Neural progenitor cell (in vitro differentiated cells): ENCODE measurements at regions not wholly inside any gene's neighbourhood (a gene's known extent, or its start where the extent isn't known, plus 50 kb on each side); places are given as distances from the start of the nearest gene placed in this dataset.

Experiments
- DNase-seq: peaks from one replicate; pipeline ENCODE4 v3.0.0-alpha.2; 2016; ENCODE audit warnings: low spot score
- H2AFZ ChIP-seq: fragments of 200-600 bp; sonication (generic); replicated peaks from 2 replicates; pipeline ENCODE4 v1.6.1; 2016; ENCODE audit warnings: antibody characterized with exemption
- H3F3A ChIP-seq: fragments of 200-600 bp; sonication (generic); 2 replicates; pipeline ENCODE4 v1.6.1; 2016; ENCODE audit warnings: antibody characterized with exemption, low read depth
- H3K27ac ChIP-seq: fragments of 200-600 bp; sonication (generic); 2 replicates; pipeline ENCODE4 v1.5.1; 2016; ENCODE audit warnings: mild to moderate bottlenecking
- H3K27me3 ChIP-seq: fragments of 200-600 bp; sonication (generic); 2 replicates; pipeline ENCODE4 v1.6.1; 2016; ENCODE audit warnings: mild to moderate bottlenecking, moderate library complexity
- H3K36me3 ChIP-seq: fragments of 200-600 bp; sonication (generic); 2 replicates; pipeline ENCODE4 v1.5.1; 2016
- H3K4me1 ChIP-seq: fragments of 200-600 bp; sonication (generic); 2 replicates; pipeline ENCODE4 v1.6.1; 2016; ENCODE audit warnings: mixed run types
- H3K4me2 ChIP-seq: fragments of 200-600 bp; sonication (generic); 2 replicates; pipeline ENCODE4 v1.6.1; 2016
- H3K4me3 ChIP-seq: fragments of 200-600 bp; sonication (generic); 2 replicates; pipeline ENCODE4 v1.5.1; 2016
- H3K79me2 ChIP-seq: fragments of 200-600 bp; sonication (generic); 2 replicates; pipeline ENCODE4 v1.6.1; 2016; ENCODE audit warnings: low read depth
- H3K9ac ChIP-seq: fragments of 200-600 bp; sonication (generic); 2 replicates; pipeline ENCODE4 v1.6.1; 2016
- H3K9me3 ChIP-seq: fragments of 200-600 bp; sonication (generic); 2 replicates; pipeline ENCODE4 v1.5.1; 2016; ENCODE audit warnings: low read depth
- H4K20me1 ChIP-seq: fragments of 200-600 bp; sonication (generic); 2 replicates; pipeline ENCODE4 v1.6.1; 2016; ENCODE audit warnings: low read depth
- H3K27ac Mint-ChIP-seq: 3 replicates; pipeline ENCODE4 v1.8.0; 2021; ENCODE audit warnings: mixed read lengths
- H3K27me3 Mint-ChIP-seq: 2 replicates; pipeline ENCODE4 v1.8.0; 2022; ENCODE audit warnings: low read depth, mild to moderate bottlenecking, inconsistent platforms, moderate library complexity, mixed read lengths; ENCODE audit not compliant: insufficient read depth
- H3K36me3 Mint-ChIP-seq: 3 replicates; pipeline ENCODE4 v1.8.0; 2021; ENCODE audit warnings: mixed read lengths
- H3K4me1 Mint-ChIP-seq: 3 replicates; pipeline ENCODE4 v1.8.0; 2021; ENCODE audit warnings: mixed read lengths
- H3K4me3 Mint-ChIP-seq: 3 replicates; pipeline ENCODE4 v1.8.0; 2021; ENCODE audit warnings: mild to moderate bottlenecking, moderate library complexity, mixed read lengths
- H3K9me3 Mint-ChIP-seq: 3 replicates; pipeline ENCODE4 v1.8.0; 2020; ENCODE audit warnings: mixed read lengths
- EZH2 ChIP-seq: fragments of 200-600 bp; sonication (generic); IDR thresholded peaks from 2 replicates; pipeline ENCODE4 v1.6.1; 2017; ENCODE audit warnings: antibody characterized with exemption, mild to moderate bottlenecking, moderate library complexity
- EZH2phosphoT487 ChIP-seq: fragments of 200-600 bp; sonication (generic); IDR thresholded peaks from 2 replicates; pipeline ENCODE4 v1.6.1; 2017; ENCODE audit warnings: antibody characterized with exemption
- TF ChIP-seq, protein P1 (sequence below): fragments of 200-600 bp; sonication (generic); IDR thresholded peaks from 2 replicates; pipeline ENCODE4 v1.5.1; 2017; ENCODE audit warnings: antibody characterized with exemption, mild to moderate bottlenecking

- Histone ChIP-seq H4K20me1 (no peaks in the 10 kb centered on the region), H3K4me2 (no peak overlapping the region), H3K9ac (no peak overlapping the region), H3K27me3 (no peaks in the 10 kb centered on the region), H3K4me1 (peaks cover 13% of the 10 kb centered on the region), H3K79me2 (no peaks in the 10 kb centered on the region), H3K27ac (no peak overlapping the region), H3K9me3 (no peaks in the 10 kb centered on the region), H3K4me3 (no peak overlapping the region), H3K36me3 (no peaks in the 10 kb centered on the region), H3F3A (no peaks in the 10 kb centered on the region), H2AFZ (peak overlapping the region; percentile 21)
- Mint-ChIP-seq H3K27me3 (no peaks in the 10 kb centered on the region), H3K9me3 (no peaks in the 10 kb centered on the region), H3K27ac (peak overlapping the region; percentile 74), H3K36me3 (no peaks in the 10 kb centered on the region), H3K4me1 (peaks cover 17% of the 10 kb centered on the region), H3K4me3 (no peak overlapping the region)
- TF ChIP-seq, protein P1, sequence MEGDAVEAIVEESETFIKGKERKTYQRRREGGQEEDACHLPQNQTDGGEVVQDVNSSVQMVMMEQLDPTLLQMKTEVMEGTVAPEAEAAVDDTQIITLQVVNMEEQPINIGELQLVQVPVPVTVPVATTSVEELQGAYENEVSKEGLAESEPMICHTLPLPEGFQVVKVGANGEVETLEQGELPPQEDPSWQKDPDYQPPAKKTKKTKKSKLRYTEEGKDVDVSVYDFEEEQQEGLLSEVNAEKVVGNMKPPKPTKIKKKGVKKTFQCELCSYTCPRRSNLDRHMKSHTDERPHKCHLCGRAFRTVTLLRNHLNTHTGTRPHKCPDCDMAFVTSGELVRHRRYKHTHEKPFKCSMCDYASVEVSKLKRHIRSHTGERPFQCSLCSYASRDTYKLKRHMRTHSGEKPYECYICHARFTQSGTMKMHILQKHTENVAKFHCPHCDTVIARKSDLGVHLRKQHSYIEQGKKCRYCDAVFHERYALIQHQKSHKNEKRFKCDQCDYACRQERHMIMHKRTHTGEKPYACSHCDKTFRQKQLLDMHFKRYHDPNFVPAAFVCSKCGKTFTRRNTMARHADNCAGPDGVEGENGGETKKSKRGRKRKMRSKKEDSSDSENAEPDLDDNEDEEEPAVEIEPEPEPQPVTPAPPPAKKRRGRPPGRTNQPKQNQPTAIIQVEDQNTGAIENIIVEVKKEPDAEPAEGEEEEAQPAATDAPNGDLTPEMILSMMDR = no peak
- TF ChIP-seq EZH2phosphoT487 (no peak), EZH2 (no peak)
- peak; percentile 67 for DNase-seq
Observed at GRCh38 chr1:222247081-222247480, 300.8 kb downstream of the HHIPL2 start.

DNA sequence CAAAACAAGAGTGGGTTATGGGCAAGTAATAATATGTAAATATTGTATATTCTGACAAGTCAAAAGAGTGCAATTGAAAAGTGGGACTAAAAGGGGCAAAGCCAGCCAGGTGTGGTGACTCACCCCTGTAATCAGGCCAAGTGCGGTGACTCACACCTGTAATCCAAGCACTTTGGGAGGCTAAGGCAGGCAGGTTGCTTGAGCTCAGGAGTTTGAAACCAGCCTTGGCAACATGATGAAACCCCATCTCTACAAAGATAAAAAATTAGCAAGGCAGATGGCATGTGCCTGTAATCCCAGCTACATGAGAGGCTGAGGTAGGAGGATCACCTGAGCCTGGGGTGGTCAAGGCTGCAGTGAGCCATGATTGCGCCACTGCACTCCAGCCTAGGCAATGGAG lies 304.0 kb downstream of the HHIPL2 start:
- Histone ChIP-seq H3K27ac (no peak overlapping the region), H3K79me2 (no peaks in the 10 kb centered on the region), H3K4me2 (no peak overlapping the region), H3K9me3 (no peaks in the 10 kb centered on the region), H3K4me3 (no peak overlapping the region), H3F3A (no peaks in the 10 kb centered on the region), H2AFZ (no peak overlapping the region), H3K9ac (no peak overlapping the region), H3K27me3 (no peaks in the 10 kb centered on the region), H3K36me3 (no peaks in the 10 kb centered on the region), H3K4me1 (peaks cover 13% of the 10 kb centered on the region), H4K20me1 (no peaks in the 10 kb centered on the region)
- Mint-ChIP-seq H3K36me3 (no peaks in the 10 kb centered on the region), H3K27me3 (no peaks in the 10 kb centered on the region), H3K4me3 (no peak overlapping the region), H3K4me1 (peaks cover 23% of the 10 kb centered on the region), H3K27ac (no peak overlapping the region), H3K9me3 (no peaks in the 10 kb centered on the region)
- DNase-seq = no peak
- no peak for TF ChIP-seq EZH2
- TF ChIP-seq, protein P1 = no peak
- no peak for TF ChIP-seq EZH2phosphoT487

DNA sequence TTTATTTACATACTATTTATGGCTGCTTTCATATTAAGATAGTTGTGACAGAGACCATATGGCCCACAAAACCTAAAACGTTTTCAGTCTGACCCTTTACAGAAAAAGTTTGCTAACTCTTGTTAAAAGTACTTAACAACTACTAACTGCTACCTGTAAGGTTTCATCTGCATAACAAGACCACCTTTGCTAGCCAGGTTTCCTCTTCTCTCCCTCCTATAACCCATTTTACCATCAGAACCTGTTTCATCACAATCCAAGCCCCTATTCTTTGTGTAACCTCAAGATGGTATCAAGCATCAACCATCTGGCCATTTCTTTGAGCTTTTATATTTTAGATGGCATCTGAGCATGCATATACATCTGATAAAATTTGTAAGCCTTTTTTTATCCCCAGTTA lies 305.4 kb downstream of the HHIPL2 start:
- Histone ChIP-seq H3K79me2 (no peaks in the 10 kb centered on the region), H3K36me3 (no peaks in the 10 kb centered on the region), H2AFZ (no peak overlapping the region), H3F3A (no peaks in the 10 kb centered on the region), H3K27ac (no peak overlapping the region), H4K20me1 (no peaks in the 10 kb centered on the region), H3K4me3 (no peak overlapping the region), H3K27me3 (no peaks in the 10 kb centered on the region), H3K9me3 (no peaks in the 10 kb centered on the region), H3K9ac (no peak overlapping the region), H3K4me1 (peaks cover 7% of the 10 kb centered on the region), H3K4me2 (no peak overlapping the region)
- no peak for TF ChIP-seq EZH2
- TF ChIP-seq, protein P1 = no peak
- TF ChIP-seq EZH2phosphoT487 = no peak
- DNase-seq = no peak
- H3K4me3 Mint-ChIP-seq = no peak overlapping the region
- no peaks in the 10 kb centered on the region for H3K36me3 Mint-ChIP-seq
- no peaks in the 10 kb centered on the region for H3K9me3 Mint-ChIP-seq
- H3K4me1 Mint-ChIP-seq = peaks cover 15% of the 10 kb centered on the region
- H3K27me3 Mint-ChIP-seq = no peaks in the 10 kb centered on the region
- H3K27ac Mint-ChIP-seq = no peak overlapping the region
